B cell (primary cell): ENCODE measurements at regions not wholly inside any gene's neighbourhood (a gene's known extent, or its start where the extent isn't known, plus 50 kb on each side); places are given as distances from the start of the nearest gene placed in this dataset.

ENCODE experiments used
- ATAC-seq: fragments of 200-7000 bp; cut with Tn5 transposase; one replicate; pipeline ENCODE4 v1.10.0; 2021; ENCODE audit warnings: low read depth, mild to moderate bottlenecking, moderate number of reproducible peaks, moderate library complexity
- CTCF ChIA-PET: fragments of 350-600 bp; sonication (Branson Sonifier 250); formaldehyde crosslinking; loops from one replicate; lab custom pipeline; 2021; ENCODE audit warnings: antibody characterized with exemption, inconsistent platforms; lab: Charles Lee
- POLR2A ChIA-PET: fragments of 350-600 bp; sonication (Branson Sonifier 250); formaldehyde crosslinking; loops from one replicate; lab custom pipeline; 2021; ENCODE audit warnings: antibody characterized with exemption; lab: Charles Lee
- DNase-seq: peaks from one replicate; pipeline ENCODE4 v3.0.0; 2013
- H2AFZ ChIP-seq: 2 replicates; pipeline ENCODE4 v1.6.1; 2012; ENCODE audit warnings: mild to moderate bottlenecking, low read depth, low read length; ENCODE audit not compliant: insufficient read depth, poor library complexity, severe bottlenecking
- H3K27ac ChIP-seq, 2 donors: 1 replicate in 1 of 2; 2 replicates in 1 of 2; pipeline ENCODE4 v1.5.1; 2012 to 2013; ENCODE audit warnings: low read length in 2 of 2, mild to moderate bottlenecking in 2 of 2, moderate library complexity in 1 of 2
- H3K27me3 ChIP-seq, 4 experiments: fragments of 200-600 bp in 1 of 4; sonication (generic) in 1 of 4; replicated peaks in 1 of 4; 1 replicate in 2 of 4; 2 replicates in 2 of 4; pipeline versions ENCODE4 v1.6.1 to v1.7.0; 2013 to 2016; ENCODE audit warnings: low read length in 3 of 4, mild to moderate bottlenecking in 2 of 4, mixed read lengths in 1 of 4, moderate library complexity in 1 of 4; ENCODE audit not compliant: insufficient read depth in 4 of 4, control insufficient read depth in 3 of 4; ENCODE audit errors: control extremely low read depth in 1 of 4
- H3K36me3 ChIP-seq, 2 experiments: replicated peaks in 1 of 2; 1 replicate in 1 of 2; 2 replicates in 1 of 2; pipeline versions ENCODE4 v1.6.1 to v1.7.1; 2013; ENCODE audit warnings: low read length in 1 of 2; ENCODE audit not compliant: insufficient read depth in 2 of 2, control insufficient read depth in 1 of 2; ENCODE audit errors: control extremely low read depth in 1 of 2, extremely low read depth in 1 of 2
- H3K4me1 ChIP-seq, 2 donors: fragments of 200-600 bp in 1 of 2; sonication (generic) in 1 of 2; 1 replicate in 1 of 2; 2 replicates in 1 of 2; pipeline versions ENCODE4 v1.5.1 to v1.6.1; 2013 to 2017; ENCODE audit warnings: low read length in 2 of 2; ENCODE audit not compliant: control insufficient read depth in 2 of 2, insufficient read depth in 2 of 2
- H3K4me2 ChIP-seq: replicated peaks from 2 replicates; pipeline ENCODE3; 2012; ENCODE audit warnings: mild to moderate bottlenecking, low read depth, low read length; ENCODE audit not compliant: poor library complexity, severe bottlenecking
- H3K4me3 ChIP-seq, 5 experiments: fragments of 200-600 bp in 1 of 5; sonication (generic) in 1 of 5; 1 replicate in 3 of 5; 2 replicates in 2 of 5; pipeline versions ENCODE4 v1.5.1 to v1.7.0; 2011 to 2016; ENCODE audit warnings: low read length in 4 of 5, mild to moderate bottlenecking in 4 of 5, low read depth in 2 of 5, control low read depth in 1 of 5, moderate library complexity in 1 of 5; ENCODE audit not compliant: insufficient read depth in 1 of 5; ENCODE audit errors: control extremely low read depth in 1 of 5, extremely low read depth in 1 of 5
- H3K79me2 ChIP-seq: fragments of 200-600 bp; sonication (generic); one replicate; pipeline ENCODE4 v1.6.0; 2016; ENCODE audit warnings: low read length; ENCODE audit not compliant: control insufficient read depth, insufficient read depth
- H3K9ac ChIP-seq: fragments of 200-600 bp; sonication (generic); 2 replicates; pipeline ENCODE4 v1.6.1; 2017; ENCODE audit warnings: mild to moderate bottlenecking, low read length, moderate library complexity
- H3K9me3 ChIP-seq, 3 donors: one replicate each; pipeline versions ENCODE4 v1.6.1 to v1.7.1; 2013; ENCODE audit warnings: low read length in 2 of 3; ENCODE audit not compliant: control insufficient read depth in 2 of 3, insufficient read depth in 1 of 3; ENCODE audit errors: control extremely low read depth in 1 of 3
- H4K20me1 ChIP-seq: 2 replicates; pipeline ENCODE4 v1.6.0; 2012; ENCODE audit warnings: mild to moderate bottlenecking, low read length; ENCODE audit not compliant: insufficient read depth, control insufficient read depth, poor library complexity, severe bottlenecking
- H3K27ac Mint-ChIP-seq: one replicate; pipeline ENCODE4 v1.8.0; 2021; ENCODE audit warnings: mixed read lengths
- H3K27me3 Mint-ChIP-seq: one replicate; pipeline ENCODE4 v1.8.0; 2021; ENCODE audit warnings: mixed read lengths
- H3K4me1 Mint-ChIP-seq: one replicate; pipeline ENCODE4 v1.8.0; 2021; ENCODE audit warnings: mixed read lengths
- H3K4me3 Mint-ChIP-seq: one replicate; pipeline ENCODE4 v1.8.0; 2021; ENCODE audit warnings: mixed read lengths
- H3K9me3 Mint-ChIP-seq: one replicate; pipeline ENCODE4 v1.8.0; 2022; ENCODE audit warnings: mixed read lengths; ENCODE audit not compliant: insufficient read depth
- CTCF ChIP-seq: fragments of 200-600 bp; IDR thresholded peaks from one replicate; pipeline ENCODE4 v1.8.0; 2022; ENCODE audit warnings: antibody characterized with exemption, mild to moderate bottlenecking
- EZH2 ChIP-seq: IDR thresholded peaks from 2 replicates; pipeline ENCODE4 v1.6.1; 2012; ENCODE audit warnings: borderline replicate concordance, low read depth, mild to moderate bottlenecking, moderate library complexity, low read length; ENCODE audit not compliant: insufficient read depth, poor library complexity, severe bottlenecking
- WGBS: methylation state at CpG from one replicate; pipeline ENCODE4 v1.1.5; 2013; ENCODE audit warnings: missing lambda C conversion rate; ENCODE audit not compliant: insufficient coverage; 5-methylcytosine and 5-hydroxymethylcytosine counted together
- intact Hi-C: fragments of 100-400 bp; cut with micrococcal nuclease; formaldehyde crosslinking; loops from one replicate; pipeline ENCODE4 v1.10.0; 2022

GRCh38 chr3:31247063-31247447 lies 285.7 kb upstream of the STT3B start:
- peaks cover 7% of the 10 kb centered on the region for H3K27me3 Mint-ChIP-seq
- TF ChIP-seq EZH2 (no peak), CTCF (no peak)

GRCh38 chr3:31247850-31248562 lies 284.7 kb upstream of the STT3B start:
- ChIA-PET CTCF (no interaction called here), POLR2A (no interaction called here)
- Histone ChIP-seq H3K27ac (no peak overlapping the region), H2AFZ (no peak overlapping the region), H3K9me3 (no peaks in the 10 kb centered on the region), H4K20me1 (no peaks in the 10 kb centered on the region), H3K27me3 (no peaks in the 10 kb centered on the region), H3K4me2 (no peak overlapping the region), H3K36me3 (no peaks in the 10 kb centered on the region), H3K9ac (no peak overlapping the region), H3K4me3 (no peak overlapping the region), H3K4me1 (no peaks in the 10 kb centered on the region), H3K79me2 (no peaks in the 10 kb centered on the region)
- DNase-seq (no peak), ATAC-seq (no peak)
- 86% methylated on average over 4 of the region's 5 CpGs for WGBS
- H3K4me1 Mint-ChIP-seq: no peaks in the 10 kb centered on the region
- intact Hi-C loops: no loop called here
- no peak overlapping the region for H3K4me3 Mint-ChIP-seq
- peaks cover 7% of the 10 kb centered on the region for H3K27me3 Mint-ChIP-seq
- H3K9me3 Mint-ChIP-seq: no peaks in the 10 kb centered on the region
- TF ChIP-seq EZH2 (no peak), CTCF (no peak)
- no peak overlapping the region for H3K27ac Mint-ChIP-seq

More at GRCh38 chr3:31247063-31247447, 285.7 kb upstream of the STT3B start:
- no peaks in the 10 kb centered on the region for H4K20me1 ChIP-seq
- H3K9me3 ChIP-seq: no peaks in the 10 kb centered on the region
- no peak overlapping the region for H3K4me2 ChIP-seq
- Mint-ChIP-seq H3K27ac (no peak overlapping the region), H3K4me3 (no peak overlapping the region), H3K4me1 (no peaks in the 10 kb centered on the region), H3K9me3 (no peaks in the 10 kb centered on the region)
- no peak overlapping the region for H2AFZ ChIP-seq
- H3K9ac ChIP-seq: no peak overlapping the region
- no peaks in the 10 kb centered on the region for H3K79me2 ChIP-seq
- H3K4me3 ChIP-seq: no peak overlapping the region
- H3K27me3 ChIP-seq: no peaks in the 10 kb centered on the region
- DNase-seq (no peak), ATAC-seq (no peak)
- CTCF ChIA-PET: no interaction called here
- no peak overlapping the region for H3K27ac ChIP-seq
- 95% methylated on average over 2 of the region's 2 CpGs for WGBS
- H3K4me1 ChIP-seq: no peaks in the 10 kb centered on the region
- POLR2A ChIA-PET: no interaction called here
- intact Hi-C loops: no loop called here
- no peaks in the 10 kb centered on the region for H3K36me3 ChIP-seq
